AG09309 (cell line): ENCODE measurements at regions not wholly inside any gene's neighbourhood (a gene's known extent, or its start where the extent isn't known, plus 50 kb on each side); places are given as distances from the start of the nearest gene placed in this dataset.

Experiments
- DNase-seq: peaks from one replicate; pipeline ENCODE4 v3.0.0-alpha.2; 2010; ENCODE audit warnings: low read depth
- H3K4me3 ChIP-seq: 2 replicates; pipeline ENCODE4 v1.5.1; 2011; ENCODE audit warnings: mild to moderate bottlenecking, low read depth, low read length, moderate library complexity; ENCODE audit not compliant: control insufficient read depth
- CTCF ChIP-seq: IDR thresholded peaks from 2 replicates; pipeline ENCODE4 v1.5.1; 2011; ENCODE audit warnings: mild to moderate bottlenecking, low read depth, low read length, inconsistent platforms; ENCODE audit not compliant: insufficient read depth, control insufficient read depth; ENCODE audit errors: missing control alignments

GRCh38 chr20:20897922-20898321 lies 185.5 kb upstream of the RALGAPA2 start:
- H3K4me3 ChIP-seq = no peak overlapping the region
- DNase-seq = no peak
- TF ChIP-seq CTCF = no peak

- DNase-seq = no peak
- no peak overlapping the region for H3K4me3 ChIP-seq
- TF ChIP-seq CTCF = no peak
Measured at GRCh38 chr20:20897145-20897544, 184.7 kb upstream of the RALGAPA2 start.

DNA sequence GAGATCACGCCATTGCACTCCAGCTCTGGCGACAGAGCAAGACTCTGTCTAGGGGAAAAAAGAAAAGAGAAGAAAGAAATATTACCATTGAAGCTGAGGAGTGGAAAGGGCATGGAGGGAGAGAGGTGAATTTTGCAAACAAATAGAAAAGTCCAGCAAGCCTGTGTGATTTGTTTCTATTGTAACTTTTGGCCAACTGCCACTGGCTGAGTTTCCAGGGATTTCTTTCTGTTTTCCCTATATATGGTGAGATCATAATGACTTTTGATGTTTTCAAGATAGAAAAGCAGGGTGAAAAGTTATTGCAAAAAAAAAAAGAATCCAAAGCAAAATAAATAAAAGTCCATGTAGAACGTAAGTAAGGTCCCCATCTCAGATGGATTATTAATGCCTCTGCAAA lies 184.2 kb upstream of the RALGAPA2 start:
- no peak for TF ChIP-seq CTCF
- H3K4me3 ChIP-seq = no peak overlapping the region
- DNase-seq = no peak

DNA sequence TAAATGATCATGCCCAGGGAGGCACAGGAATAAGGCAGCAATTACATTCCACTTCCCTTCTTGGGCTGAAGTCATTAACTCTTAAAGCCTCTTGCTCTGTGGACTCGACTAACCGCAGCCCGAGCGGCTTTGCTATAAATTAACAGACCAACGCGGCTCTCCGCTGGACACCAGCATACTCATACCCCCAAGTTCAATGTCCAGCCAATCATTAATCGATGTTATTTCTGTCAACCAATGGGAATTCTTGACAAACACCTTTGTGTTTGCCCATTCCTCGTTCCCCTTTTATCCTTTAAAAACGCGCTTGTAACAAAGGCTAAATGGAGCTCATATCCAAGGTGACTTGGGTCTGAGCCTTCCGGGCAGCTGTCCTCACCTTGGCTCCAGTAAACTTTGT lies 183.1 kb upstream of the RALGAPA2 start:
- DNase-seq = no peak
- no peak overlapping the region for H3K4me3 ChIP-seq
- TF ChIP-seq CTCF = no peak

DNA sequence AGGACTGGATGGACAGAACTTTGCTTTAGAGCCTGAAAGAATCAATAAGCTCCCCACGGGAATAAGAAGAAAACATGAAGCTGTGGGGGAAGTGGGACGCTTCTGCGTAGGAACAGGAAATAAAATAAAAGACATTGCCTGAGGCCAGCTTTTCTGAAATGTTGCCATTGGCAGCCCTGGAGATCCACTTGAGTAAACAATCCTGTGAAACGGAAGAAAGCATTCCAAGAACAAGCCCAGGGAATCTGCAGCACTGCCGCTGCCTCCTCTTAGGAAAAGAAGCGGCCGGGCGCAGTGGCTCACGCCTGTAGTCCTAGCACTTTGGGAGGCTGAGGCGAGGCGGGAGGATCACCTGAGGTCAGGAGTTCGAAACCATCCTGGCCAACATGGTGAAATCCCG lies 182.3 kb upstream of the RALGAPA2 start:
- TF ChIP-seq CTCF = no peak
- DNase-seq = no peak
- no peak overlapping the region for H3K4me3 ChIP-seq

- no peak for TF ChIP-seq CTCF
Measured at GRCh38 chr20:20894280-20894679, 181.8 kb upstream of the RALGAPA2 start.

GRCh38 chr20:20892328-20892727 lies 179.9 kb upstream of the RALGAPA2 start:
- no peak for DNase-seq
- H3K4me3 ChIP-seq = no peak overlapping the region
- no peak for TF ChIP-seq CTCF

More at GRCh38 chr20:20894280-20894679, 181.8 kb upstream of the RALGAPA2 start:
- no peak overlapping the region for H3K4me3 ChIP-seq
- DNase-seq = no peak
